ENCODE measurements at regions not wholly inside any gene's neighbourhood (a gene's known extent, or its start where the extent isn't known, plus 50 kb on each side); places are given as distances from the start of the nearest gene placed in this dataset.

GRCh38 chr2:139574371-139574770 is 794.2 kb upstream of the NXPH2 start:
- TF ChIP-seq SPI1 (IDR thresholded peaks at IDR 0.05; ENCODE audit: borderline replicate concordance, low read depth) (no peak), REST (IDR thresholded peaks at IDR 0.05; ENCODE audit: insufficient replicate concordance, low read depth) (no peak)
- no peak for DNase-seq (ENCODE audit: low read depth in 1 of 2, low spot score in 1 of 2)
- Histone ChIP-seq H3K27ac (replicated peaks) (no peak overlapping the region), H3K27me3 (ENCODE audit: insufficient read depth, poor library complexity, severe bottlenecking) (no peaks in the 10 kb centered on the region), H3K4me3 (replicated peaks; ENCODE audit: insufficient read depth, low read length) (no peak overlapping the region)

- TF ChIP-seq POLR2AphosphoS5 (IDR thresholded peaks at IDR 0.05; ENCODE audit: low read depth) = no peak
- DNase-seq (ENCODE audit: low read depth in 1 of 2, low spot score in 1 of 2) = no peak
Observed at GRCh38 chr2:139556789-139557188, 776.6 kb upstream of the NXPH2 start.

GRCh38 chr2:139550873-139551272 is 770.7 kb upstream of the NXPH2 start:
- TF ChIP-seq POLR2AphosphoS5 (IDR thresholded peaks at IDR 0.05; ENCODE audit: low read depth) (no peak), REST (IDR thresholded peaks at IDR 0.05; ENCODE audit: insufficient replicate concordance, low read depth) (no peak), SPI1 (IDR thresholded peaks at IDR 0.05; ENCODE audit: borderline replicate concordance, low read depth) (no peak), GABPA (IDR thresholded peaks at IDR 0.05; ENCODE audit: low read depth) (no peak)
- TF ChIP-seq, protein P1, sequence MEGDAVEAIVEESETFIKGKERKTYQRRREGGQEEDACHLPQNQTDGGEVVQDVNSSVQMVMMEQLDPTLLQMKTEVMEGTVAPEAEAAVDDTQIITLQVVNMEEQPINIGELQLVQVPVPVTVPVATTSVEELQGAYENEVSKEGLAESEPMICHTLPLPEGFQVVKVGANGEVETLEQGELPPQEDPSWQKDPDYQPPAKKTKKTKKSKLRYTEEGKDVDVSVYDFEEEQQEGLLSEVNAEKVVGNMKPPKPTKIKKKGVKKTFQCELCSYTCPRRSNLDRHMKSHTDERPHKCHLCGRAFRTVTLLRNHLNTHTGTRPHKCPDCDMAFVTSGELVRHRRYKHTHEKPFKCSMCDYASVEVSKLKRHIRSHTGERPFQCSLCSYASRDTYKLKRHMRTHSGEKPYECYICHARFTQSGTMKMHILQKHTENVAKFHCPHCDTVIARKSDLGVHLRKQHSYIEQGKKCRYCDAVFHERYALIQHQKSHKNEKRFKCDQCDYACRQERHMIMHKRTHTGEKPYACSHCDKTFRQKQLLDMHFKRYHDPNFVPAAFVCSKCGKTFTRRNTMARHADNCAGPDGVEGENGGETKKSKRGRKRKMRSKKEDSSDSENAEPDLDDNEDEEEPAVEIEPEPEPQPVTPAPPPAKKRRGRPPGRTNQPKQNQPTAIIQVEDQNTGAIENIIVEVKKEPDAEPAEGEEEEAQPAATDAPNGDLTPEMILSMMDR (IDR thresholded peaks at IDR 0.05; ENCODE audit: insufficient read depth, low read length) = no peak
- no peaks in the 10 kb centered on the region for H3K27me3 ChIP-seq (ENCODE audit: insufficient read depth, poor library complexity, severe bottlenecking)
- DNase-seq (ENCODE audit: low read depth in 1 of 2, low spot score in 1 of 2) = no peak

More at GRCh38 chr2:139556789-139557188, 776.6 kb upstream of the NXPH2 start:
- H3K27ac ChIP-seq (replicated peaks) = no peak overlapping the region
- H3K4me3 ChIP-seq (replicated peaks; ENCODE audit: insufficient read depth, low read length) = no peak overlapping the region
- no peaks in the 10 kb centered on the region for H3K27me3 ChIP-seq (ENCODE audit: insufficient read depth, poor library complexity, severe bottlenecking)

DNA sequence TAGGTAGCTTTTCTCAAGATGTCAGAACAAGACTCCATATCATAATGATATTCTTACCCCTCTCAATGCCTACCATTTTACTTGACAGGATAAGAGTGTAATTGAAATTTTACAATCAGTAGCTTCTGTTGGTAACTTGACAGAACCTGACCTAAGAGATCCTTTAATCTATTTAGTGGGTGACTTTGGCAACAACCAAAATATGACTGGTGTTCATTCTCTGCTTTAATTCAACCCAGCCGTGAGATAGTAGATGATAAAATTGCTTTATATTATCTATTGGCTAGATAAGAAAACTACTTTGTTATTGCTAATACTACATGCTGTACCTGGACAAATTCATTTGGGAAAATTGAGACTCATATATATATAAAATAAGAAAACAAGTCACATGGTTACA is 770.2 kb upstream of the NXPH2 start:
- H3K27ac ChIP-seq (replicated peaks) = no peak overlapping the region
- no peaks in the 10 kb centered on the region for H3K27me3 ChIP-seq (ENCODE audit: insufficient read depth, poor library complexity, severe bottlenecking)
- H3K4me3 ChIP-seq (replicated peaks; ENCODE audit: insufficient read depth, low read length) = no peak overlapping the region
- DNase-seq (ENCODE audit: low read depth in 1 of 2, low spot score in 1 of 2) = no peak
- TF ChIP-seq REST (IDR thresholded peaks at IDR 0.05; ENCODE audit: insufficient replicate concordance, low read depth) (no peak), POLR2AphosphoS5 (IDR thresholded peaks at IDR 0.05; ENCODE audit: low read depth) (no peak), SPI1 (IDR thresholded peaks at IDR 0.05; ENCODE audit: borderline replicate concordance, low read depth) (no peak), GABPA (IDR thresholded peaks at IDR 0.05; ENCODE audit: low read depth) (no peak)
- TF ChIP-seq, protein P1 (IDR thresholded peaks at IDR 0.05; ENCODE audit: insufficient read depth, low read length) = no peak

More at GRCh38 chr2:139550873-139551272, 770.7 kb upstream of the NXPH2 start:
- no peak overlapping the region for H3K27ac ChIP-seq (replicated peaks)
- H3K4me3 ChIP-seq (replicated peaks; ENCODE audit: insufficient read depth, low read length) = no peak overlapping the region
